HG02571 (cell line): ENCODE measurements at regions not wholly inside any gene's neighbourhood (a gene's known extent, or its start where the extent isn't known, plus 50 kb on each side); places are given as distances from the start of the nearest gene placed in this dataset.

Experiments used
- ATAC-seq: cut with Tn5 transposase; IDR thresholded peaks from one replicate; pipeline ENCODE4 v1.9.1; 2021; ENCODE audit warnings: mild to moderate bottlenecking, moderate library complexity; ENCODE audit not compliant: unreplicated experiment

DNA sequence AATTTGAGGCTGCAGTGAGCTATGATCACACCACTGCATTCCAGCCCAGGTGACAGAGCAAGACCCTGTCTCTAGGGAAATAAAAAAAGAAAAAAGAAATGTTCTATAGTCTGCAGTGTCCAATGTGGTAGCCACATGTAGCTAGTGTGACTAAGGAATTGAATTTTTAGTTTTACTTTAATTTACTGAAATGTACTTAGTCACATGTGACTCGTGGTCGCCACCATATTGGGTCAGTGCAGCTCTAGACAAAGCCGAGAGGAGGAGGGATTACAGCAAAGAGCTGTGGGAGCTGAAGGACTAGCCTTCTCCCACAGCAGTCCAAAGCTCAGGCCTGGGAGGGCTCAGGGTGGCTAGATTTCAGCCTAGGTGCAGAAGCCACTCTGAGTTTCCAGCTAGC, 65.9 kb upstream of the NTRK3 start:
- ATAC-seq: no peak

DNA sequence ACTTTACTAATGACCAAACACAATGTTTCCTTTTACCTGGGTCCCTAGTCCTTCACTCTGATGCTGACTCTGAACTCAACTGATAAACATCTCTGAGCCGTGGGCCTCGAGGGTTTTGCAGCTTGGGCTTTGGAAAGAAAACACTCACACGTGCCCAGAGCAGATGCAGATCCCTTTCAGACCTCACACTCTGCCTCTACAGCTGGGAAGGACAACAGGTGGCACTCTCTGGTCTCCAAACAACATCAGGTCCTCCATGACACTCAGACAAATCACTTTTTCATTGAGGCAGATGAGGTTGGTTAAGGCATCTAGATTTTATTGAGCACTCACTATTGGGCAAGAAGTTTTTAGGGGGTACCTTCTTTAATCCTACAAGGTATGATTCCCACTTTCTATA, 64.7 kb upstream of the NTRK3 start:
- ATAC-seq: no peak

DNA sequence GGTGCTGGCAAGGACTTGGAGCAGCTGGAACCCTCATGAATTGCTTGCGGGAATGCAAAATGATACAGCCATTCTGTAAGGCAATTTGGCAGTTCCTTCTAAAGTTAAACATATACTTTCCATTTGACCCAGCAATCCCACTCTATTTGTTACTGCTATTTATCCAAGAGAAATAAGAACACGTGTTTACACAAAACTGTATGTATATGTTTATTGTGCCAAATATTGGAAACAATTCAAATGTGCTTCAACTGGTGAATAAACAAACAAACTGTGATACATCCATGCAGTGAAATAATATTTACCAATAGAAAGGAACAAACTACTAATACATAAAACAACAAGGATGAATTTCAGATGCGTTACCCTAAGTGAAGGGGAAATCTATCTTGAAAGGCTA, 60.0 kb upstream of the NTRK3 start:
- no peak for ATAC-seq

DNA sequence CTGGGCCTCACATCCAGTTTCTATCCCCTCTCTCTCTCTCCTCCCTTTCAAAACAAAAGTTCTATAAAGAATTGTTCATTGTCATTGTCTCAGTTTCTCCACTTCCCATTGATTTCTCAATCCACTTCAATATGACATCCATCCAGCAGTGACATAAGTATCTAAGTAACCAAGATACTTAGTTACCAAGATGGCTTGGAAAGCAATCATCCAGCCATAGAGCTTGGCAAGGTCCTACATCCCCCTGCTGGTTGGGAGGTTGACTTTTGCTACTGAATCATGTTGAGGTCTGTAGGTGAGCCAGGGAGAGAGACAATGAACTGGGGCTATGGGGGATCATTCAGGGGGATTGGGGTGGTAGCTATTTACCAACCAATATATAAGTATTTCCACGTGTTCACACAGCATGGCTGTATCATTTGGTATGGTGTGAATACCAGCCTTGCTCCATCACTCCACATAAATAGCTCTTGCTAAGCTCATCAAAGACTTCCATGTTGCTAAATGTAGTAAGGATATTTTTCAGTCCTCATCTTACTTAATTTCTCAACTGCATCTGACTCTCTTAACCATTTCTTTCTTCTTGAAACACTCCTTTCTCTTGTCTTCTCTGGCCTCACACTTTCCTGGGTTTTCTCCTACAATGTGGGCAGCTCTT, 58.8 kb upstream of the NTRK3 start:
- no peak for ATAC-seq

DNA sequence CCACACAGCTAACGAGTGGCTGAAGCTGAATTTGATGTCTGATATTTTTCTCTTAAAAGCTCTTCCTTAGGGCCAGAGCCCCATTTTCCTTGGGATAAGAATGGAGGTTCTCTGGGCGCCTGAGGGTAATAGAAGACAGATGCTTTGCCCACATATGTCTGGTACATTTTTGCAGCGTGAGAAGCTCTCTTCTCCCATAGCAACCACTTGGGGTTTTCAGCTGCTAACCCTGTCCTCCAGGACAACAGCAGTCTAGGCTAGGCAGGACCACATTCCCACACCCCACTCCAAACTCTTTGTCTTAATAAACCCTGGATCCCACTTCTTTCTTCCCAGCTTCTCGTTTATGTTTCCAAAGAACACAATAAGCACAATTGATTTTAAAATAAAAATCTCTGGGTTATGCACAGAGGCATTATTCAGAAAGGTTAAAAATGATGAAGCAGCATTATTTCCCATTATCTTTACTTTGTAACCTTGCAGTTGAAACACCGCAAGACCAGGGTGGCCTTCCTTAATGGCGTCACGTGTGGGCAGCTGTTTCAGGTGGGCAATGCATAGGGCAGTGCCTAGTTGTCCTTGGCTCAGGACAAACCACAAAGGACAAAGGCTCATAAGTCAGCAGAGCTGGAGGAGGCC, 56.5 kb upstream of the NTRK3 start:
- no peak for ATAC-seq

DNA sequence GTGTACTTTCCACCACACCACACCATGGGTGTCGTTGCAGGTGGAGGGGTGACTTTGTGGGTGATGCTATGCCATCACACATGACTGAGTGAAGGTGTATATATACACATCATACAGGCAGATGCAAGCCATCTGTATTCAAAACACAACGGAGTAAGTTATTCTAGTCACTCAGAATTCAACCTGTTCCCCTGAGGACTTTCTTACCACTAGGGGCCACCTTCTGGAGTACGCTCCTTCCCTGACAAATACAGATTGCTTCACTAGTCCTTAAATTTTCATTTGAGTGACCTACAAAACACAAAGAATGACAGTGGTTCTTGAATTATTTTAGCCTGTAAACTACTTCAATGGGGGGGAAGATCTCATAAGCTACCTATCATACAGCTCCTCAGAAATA, 52.8 kb upstream of the NTRK3 start:
- ATAC-seq: no peak

DNA sequence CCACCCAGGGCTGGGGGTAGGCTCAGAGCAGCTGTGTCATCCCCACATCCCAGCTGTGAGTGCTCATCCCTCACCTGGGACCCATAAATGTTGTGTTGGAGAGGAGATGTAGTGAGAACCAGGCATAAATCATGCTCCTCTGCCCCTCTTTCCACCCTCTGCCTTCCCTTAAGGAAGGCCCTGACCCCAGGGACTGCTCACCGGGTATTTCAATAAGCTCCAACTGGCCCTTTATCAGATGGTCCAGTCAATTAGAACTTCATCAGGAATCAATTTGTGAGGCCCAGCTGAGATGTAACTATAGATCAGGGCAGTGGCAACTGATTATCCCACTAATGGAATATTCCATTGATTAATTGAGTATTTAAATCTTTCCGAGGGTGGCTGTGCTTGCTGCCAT, 50.8 kb upstream of the NTRK3 start:
- ATAC-seq: no peak
